Uterus (tissue), 3 donors: ENCODE measurements at regions not wholly inside any gene's neighbourhood (a gene's known extent, or its start where the extent isn't known, plus 50 kb on each side); places are given as distances from the start of the nearest gene placed in this dataset.

Experiments used
- DNase-seq, 2 donors: peaks; one replicate each; pipeline ENCODE4 v3.0.0-alpha.2; 2019 to 2020
- H3K27ac ChIP-seq, 2 donors: fragments of 200-600 bp; sonication (generic); 1 replicate in 1 of 2; 2 replicates in 1 of 2; pipeline ENCODE4 v1.5.1; 2016 to 2018
- H3K27me3 ChIP-seq, 2 donors: fragments of 200-600 bp; sonication (generic); one replicate each; pipeline ENCODE4 v1.5.1; 2018 to 2019; ENCODE audit warnings: control low read depth in 1 of 2
- H3K36me3 ChIP-seq, 2 donors: fragments of 200-600 bp; sonication (generic); one replicate each; pipeline ENCODE4 v1.5.1; 2019; ENCODE audit warnings: control low read depth in 1 of 2
- H3K4me1 ChIP-seq, 2 donors: fragments of 200-600 bp; sonication (generic); one replicate each; pipeline ENCODE4 v1.5.1; 2018 to 2019; ENCODE audit warnings: control low read depth in 1 of 2
- H3K4me3 ChIP-seq, 2 donors: fragments of 200-600 bp; sonication (generic); 1 replicate in 1 of 2; 2 replicates in 1 of 2; pipeline ENCODE4 v1.5.1; 2018 to 2019; ENCODE audit warnings: mild to moderate bottlenecking in 1 of 2
- H3K9me3 ChIP-seq, 2 donors: fragments of 200-600 bp; sonication (generic); one replicate each; pipeline ENCODE4 v1.5.1; 2019; ENCODE audit warnings: control low read depth in 1 of 2
- CTCF ChIP-seq, 4 experiments: fragments of 200-600 bp in 2 of 4; fragments of 450-650 bp in 2 of 4; sonication (generic) in 2 of 4; IDR thresholded peaks; one replicate each; pipeline ENCODE4 v1.5.1; 2016 to 2019; ENCODE audit warnings: antibody characterized with exemption in 4 of 4, mild to moderate bottlenecking in 2 of 4, moderate library complexity in 1 of 4
- POLR2A ChIP-seq, 2 donors: fragments of 450-650 bp; IDR thresholded peaks; one replicate each; pipeline ENCODE4 v1.6.1; 2016; ENCODE audit warnings: antibody characterized with exemption in 2 of 2, mild to moderate bottlenecking in 1 of 2, moderate library complexity in 1 of 2
- intact Hi-C: fragments of 100-400 bp; cut with DNase I; formaldehyde crosslinking; loops from one replicate; pipeline ENCODE4 v1.15.1; 2023; ENCODE audit warnings: low total_unique reads
- donor health status: DM: yes; HTN: yes; CAD: no.

DNA sequence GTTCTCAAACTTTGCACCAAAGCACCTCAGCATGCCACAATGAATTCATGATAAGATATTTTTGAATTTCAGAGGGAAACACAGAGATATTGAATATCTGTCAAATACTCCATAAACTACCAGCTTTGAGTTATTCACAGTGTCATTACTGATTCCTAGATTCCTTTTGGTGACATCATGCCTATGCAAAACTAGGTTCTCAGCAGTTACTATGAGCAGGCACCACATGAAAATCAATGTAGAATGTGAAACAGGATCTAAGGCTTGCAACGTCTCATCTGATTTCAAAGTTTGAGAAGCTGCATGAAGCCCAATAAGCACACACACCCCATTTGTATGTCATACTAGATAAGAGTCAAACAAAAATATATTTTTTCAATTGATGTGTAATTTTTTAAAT is 426.5 kb downstream of the NR2F1-AS1 start:
- Histone ChIP-seq H3K27ac (no peak overlapping the region), H3K4me1 (no peaks in the 10 kb centered on the region), H3K27me3 (no peaks in the 10 kb centered on the region), H3K9me3 (no peaks in the 10 kb centered on the region), H3K36me3 (no peaks in the 10 kb centered on the region), H3K4me3 (no peak overlapping the region)
- DNase-seq, result no peak
- TF ChIP-seq CTCF (IDR thresholded peaks at IDR 0.05), result no peak
- no peak for TF ChIP-seq POLR2A (IDR thresholded peaks at IDR 0.05)
- intact Hi-C loops, result no loop called here

- Histone ChIP-seq H3K4me1 (no peaks in the 10 kb centered on the region), H3K27me3 (no peaks in the 10 kb centered on the region), H3K4me3 (no peak overlapping the region), H3K9me3 (no peaks in the 10 kb centered on the region), H3K36me3 (no peaks in the 10 kb centered on the region), H3K27ac (no peak overlapping the region)
- intact Hi-C loops, result no loop called here
- no peak for DNase-seq
- no peak for TF ChIP-seq POLR2A (IDR thresholded peaks at IDR 0.05)
- TF ChIP-seq CTCF (IDR thresholded peaks at IDR 0.05), result no peak
Measured at GRCh38 chr5:93153461-93153860, 427.6 kb downstream of the NR2F1-AS1 start.

GRCh38 chr5:93151896-93152295 is 429.1 kb downstream of the NR2F1-AS1 start:
- H3K27ac ChIP-seq, result no peak overlapping the region
- H3K9me3 ChIP-seq, result no peaks in the 10 kb centered on the region
- intact Hi-C loops, result no loop called here
- H3K4me3 ChIP-seq, result no peak overlapping the region
- H3K27me3 ChIP-seq, result no peaks in the 10 kb centered on the region
- DNase-seq, result no peak
- no peaks in the 10 kb centered on the region for H3K4me1 ChIP-seq
- H3K36me3 ChIP-seq, result no peaks in the 10 kb centered on the region
- TF ChIP-seq POLR2A (IDR thresholded peaks at IDR 0.05), result no peak
- no peak for TF ChIP-seq CTCF (IDR thresholded peaks at IDR 0.05)

DNA sequence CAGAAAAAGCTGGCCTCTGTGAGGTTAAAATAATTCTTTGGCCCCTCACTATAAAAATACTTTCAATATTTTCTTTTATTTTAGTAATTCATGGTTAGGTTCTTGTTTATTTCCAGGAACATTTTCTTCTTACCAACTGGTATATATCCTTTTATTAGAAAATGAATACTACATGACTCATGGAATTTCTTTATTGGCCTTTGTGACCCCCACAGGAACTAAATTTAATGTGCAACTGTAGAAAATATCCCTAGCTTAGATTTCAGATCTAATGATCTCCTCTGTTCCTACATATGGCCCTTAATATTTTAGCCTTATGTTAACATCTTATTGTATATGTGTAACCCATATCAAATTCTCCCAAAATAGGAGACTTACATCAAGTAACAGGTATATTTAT is 429.9 kb downstream of the NR2F1-AS1 start:
- no peak for TF ChIP-seq POLR2A (IDR thresholded peaks at IDR 0.05)
- no peak for TF ChIP-seq CTCF (IDR thresholded peaks at IDR 0.05)

DNA sequence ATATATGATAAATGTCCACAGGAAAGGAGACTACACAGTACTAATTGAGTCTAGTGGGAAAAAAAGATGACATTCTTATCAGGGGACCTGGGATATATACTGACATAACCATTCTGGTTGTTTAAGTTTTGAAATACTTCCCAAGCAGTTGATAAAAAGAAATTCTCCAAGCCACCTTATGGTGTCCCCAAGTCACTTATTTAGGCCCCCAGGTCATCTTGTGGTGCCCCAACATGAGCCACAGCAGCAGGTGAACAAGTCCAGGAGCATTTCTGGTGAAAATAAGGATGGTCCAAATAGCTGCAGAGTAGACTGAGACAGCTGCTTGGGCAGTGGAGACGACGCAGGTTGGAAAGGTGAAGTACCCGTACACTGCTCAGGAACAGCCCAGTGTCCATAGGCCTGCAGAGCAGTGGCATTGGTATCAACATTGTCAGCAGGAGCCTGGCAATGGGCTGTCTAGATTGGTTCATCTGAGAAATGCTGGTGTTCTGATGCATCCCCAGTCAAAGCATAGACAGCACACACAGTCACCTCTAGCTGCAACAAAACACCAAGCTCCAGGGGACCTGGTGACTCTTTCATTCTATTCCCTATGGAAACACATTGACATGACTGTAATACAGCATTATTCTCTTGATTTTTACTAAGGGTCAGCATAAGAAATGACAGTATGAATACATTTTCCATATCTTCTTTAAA is 430.6 kb downstream of the NR2F1-AS1 start:
- Histone ChIP-seq H3K36me3 (no peaks in the 10 kb centered on the region), H3K27ac (peak overlapping the region in 1 of 2 donors; percentile 2), H3K4me3 (no peak overlapping the region), H3K4me1 (no peaks in the 10 kb centered on the region), H3K27me3 (no peaks in the 10 kb centered on the region), H3K9me3 (no peaks in the 10 kb centered on the region)
- intact Hi-C loops, result no loop called here
- no peak for TF ChIP-seq CTCF (IDR thresholded peaks at IDR 0.05)
- no peak for TF ChIP-seq POLR2A (IDR thresholded peaks at IDR 0.05)
- DNase-seq, result no peak

More for the DNA sequence above, 429.9 kb downstream of the NR2F1-AS1 start:
- Histone ChIP-seq H3K27me3 (no peaks in the 10 kb centered on the region), H3K27ac (peak overlapping the region in 1 of 2 donors; percentile 2), H3K9me3 (no peaks in the 10 kb centered on the region), H3K36me3 (no peaks in the 10 kb centered on the region), H3K4me1 (no peaks in the 10 kb centered on the region), H3K4me3 (no peak overlapping the region)
- DNase-seq, result no peak
- intact Hi-C loops, result no loop called here
